ENCODE measurements at regions not wholly inside any gene's neighbourhood (a gene's known extent, or its start where the extent isn't known, plus 50 kb on each side); places are given as distances from the start of the nearest gene placed in this dataset.

GRCh38 chr5:106661866-106662265 is 1008.9 kb downstream of the EFNA5 start:
- TF ChIP-seq CTCF (IDR thresholded peaks at IDR 0.05; ENCODE audit: borderline replicate concordance), result no peak
- no peaks in the 10 kb centered on the region for H3K27me3 ChIP-seq (ENCODE audit: low read depth)
- intact Hi-C loops (cut with micrococcal nuclease), result no loop called here
- DNase-seq, result no peak
- H3K9me3 ChIP-seq (replicated peaks), result no peaks in the 10 kb centered on the region
- H3K27ac ChIP-seq (replicated peaks), result no peak overlapping the region
- H3K36me3 ChIP-seq, result no peaks in the 10 kb centered on the region
- no peaks in the 10 kb centered on the region for H3K4me1 ChIP-seq
- no peak overlapping the region for H3K4me3 ChIP-seq

DNA sequence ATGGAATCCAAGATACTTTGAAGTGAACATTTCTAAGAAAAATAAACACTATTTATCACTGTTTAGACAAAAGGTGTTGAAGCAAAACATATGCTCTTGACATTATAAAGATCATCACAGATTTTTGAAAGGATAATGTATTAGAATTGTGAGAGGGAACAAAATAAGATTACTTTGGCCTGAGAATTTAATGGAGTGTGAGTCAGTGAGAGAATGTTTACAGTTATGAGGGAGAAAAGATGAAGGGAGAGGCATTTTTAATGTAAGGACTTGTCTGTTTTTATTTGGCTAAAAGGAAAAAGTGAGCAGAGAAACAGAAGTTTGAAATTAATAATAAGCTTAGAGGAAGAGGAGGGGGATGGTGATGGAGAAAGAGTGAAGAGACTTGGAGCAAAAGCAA is 1010.1 kb downstream of the EFNA5 start:
- no peaks in the 10 kb centered on the region for H3K27me3 ChIP-seq (ENCODE audit: low read depth)
- H3K27ac ChIP-seq (replicated peaks), result no peak overlapping the region
- H3K4me1 ChIP-seq, result no peaks in the 10 kb centered on the region
- no peak for TF ChIP-seq CTCF (IDR thresholded peaks at IDR 0.05; ENCODE audit: borderline replicate concordance)
- DNase-seq, result no peak
- intact Hi-C loops (cut with micrococcal nuclease), result no loop called here
- H3K36me3 ChIP-seq, result no peaks in the 10 kb centered on the region
- H3K4me3 ChIP-seq, result no peak overlapping the region
- H3K9me3 ChIP-seq (replicated peaks), result no peaks in the 10 kb centered on the region

GRCh38 chr5:106658150-106658549 is 1012.6 kb downstream of the EFNA5 start:
- no peaks in the 10 kb centered on the region for H3K4me1 ChIP-seq
- intact Hi-C loops (cut with micrococcal nuclease), result no loop called here
- no peaks in the 10 kb centered on the region for H3K27me3 ChIP-seq (ENCODE audit: low read depth)
- H3K27ac ChIP-seq (replicated peaks), result no peak overlapping the region
- no peaks in the 10 kb centered on the region for H3K36me3 ChIP-seq
- peaks cover 23% of the 10 kb centered on the region for H3K9me3 ChIP-seq (replicated peaks)
- no peak overlapping the region for H3K4me3 ChIP-seq
- no peak for TF ChIP-seq CTCF (IDR thresholded peaks at IDR 0.05; ENCODE audit: borderline replicate concordance)
- DNase-seq, result no peak

GRCh38 chr5:106656821-106657220 is 1013.9 kb downstream of the EFNA5 start:
- Histone ChIP-seq H3K4me3 (no peak overlapping the region), H3K4me1 (no peaks in the 10 kb centered on the region), H3K27ac (replicated peaks) (no peak overlapping the region), H3K27me3 (ENCODE audit: low read depth) (no peaks in the 10 kb centered on the region), H3K36me3 (no peaks in the 10 kb centered on the region), H3K9me3 (replicated peaks) (peaks cover 25% of the 10 kb centered on the region)
- no peak for DNase-seq
- intact Hi-C loops (cut with micrococcal nuclease), result no loop called here
- no peak for TF ChIP-seq CTCF (IDR thresholded peaks at IDR 0.05; ENCODE audit: borderline replicate concordance)

DNA sequence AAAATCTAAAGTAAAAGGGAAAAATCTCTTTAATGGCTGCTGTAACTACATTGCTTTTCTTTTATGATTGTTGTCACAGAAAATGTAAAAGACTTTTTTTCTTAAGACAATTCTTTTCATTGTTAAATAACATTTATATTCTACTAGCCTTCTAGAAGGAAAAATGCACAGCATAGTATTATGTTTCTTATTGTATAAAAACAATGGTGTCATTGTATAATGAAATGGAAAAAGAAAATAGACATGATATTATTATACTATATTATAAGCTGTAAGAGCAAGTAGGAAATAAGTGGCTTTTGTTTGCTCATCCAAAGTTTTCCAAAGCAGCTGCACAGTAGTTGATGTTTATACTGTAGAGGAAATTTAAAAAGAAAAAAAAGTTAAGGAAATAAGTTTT is 1021.7 kb downstream of the EFNA5 start:
- H3K4me1 ChIP-seq, result no peaks in the 10 kb centered on the region
- intact Hi-C loops (cut with micrococcal nuclease), result no loop called here
- no peak overlapping the region for H3K4me3 ChIP-seq
- TF ChIP-seq CTCF (IDR thresholded peaks at IDR 0.05; ENCODE audit: borderline replicate concordance), result no peak
- no peak for DNase-seq
- peaks cover 11% of the 10 kb centered on the region for H3K9me3 ChIP-seq (replicated peaks)
- no peaks in the 10 kb centered on the region for H3K36me3 ChIP-seq
- no peaks in the 10 kb centered on the region for H3K27me3 ChIP-seq (ENCODE audit: low read depth)
- H3K27ac ChIP-seq (replicated peaks), result no peak overlapping the region

- intact Hi-C loops (cut with micrococcal nuclease), result no loop called here
- no peaks in the 10 kb centered on the region for H3K36me3 ChIP-seq
- no peak overlapping the region for H3K27ac ChIP-seq (replicated peaks)
- H3K4me3 ChIP-seq, result no peak overlapping the region
- no peaks in the 10 kb centered on the region for H3K27me3 ChIP-seq (ENCODE audit: low read depth)
- H3K4me1 ChIP-seq, result no peaks in the 10 kb centered on the region
- no peak for DNase-seq
- H3K9me3 ChIP-seq (replicated peaks), result peaks cover 5% of the 10 kb centered on the region
- TF ChIP-seq CTCF (IDR thresholded peaks at IDR 0.05; ENCODE audit: borderline replicate concordance), result no peak
These were observed 1022.3 kb downstream of the EFNA5 start for GRCh38 chr5:106648401-106648800.

Data from left ventricle myocardium inferior (tissue), 1 donor.